Activated CD4-positive, alpha-beta T cell treated with anti-CD3 and anti-CD28 coated beads, Interleukin-2, Interleukin-4, amounts not matched to agents 100 ng/mL and 50 ng/mL, durations not matched to agents 16 hours and 8 hours (primary cell): ENCODE measurements at regions not wholly inside any gene's neighbourhood (a gene's known extent, or its start where the extent isn't known, plus 50 kb on each side); places are given as distances from the start of the nearest gene placed in this dataset.
"Not testable (repeated sequence)": the region's sequence is repeated elsewhere in the genome, so short reads cannot be mapped to it uniquely, and the experiment has no call there.

Experiments
- DNase-seq: peaks from one replicate; pipeline ENCODE4 v3.0.0-alpha.2; 2020; ENCODE audit warnings: low spot score

GRCh38 chr10:78416031-78417011 lies 382.7 kb downstream of the RPS24 start:
- DNase-seq = no peak

DNA sequence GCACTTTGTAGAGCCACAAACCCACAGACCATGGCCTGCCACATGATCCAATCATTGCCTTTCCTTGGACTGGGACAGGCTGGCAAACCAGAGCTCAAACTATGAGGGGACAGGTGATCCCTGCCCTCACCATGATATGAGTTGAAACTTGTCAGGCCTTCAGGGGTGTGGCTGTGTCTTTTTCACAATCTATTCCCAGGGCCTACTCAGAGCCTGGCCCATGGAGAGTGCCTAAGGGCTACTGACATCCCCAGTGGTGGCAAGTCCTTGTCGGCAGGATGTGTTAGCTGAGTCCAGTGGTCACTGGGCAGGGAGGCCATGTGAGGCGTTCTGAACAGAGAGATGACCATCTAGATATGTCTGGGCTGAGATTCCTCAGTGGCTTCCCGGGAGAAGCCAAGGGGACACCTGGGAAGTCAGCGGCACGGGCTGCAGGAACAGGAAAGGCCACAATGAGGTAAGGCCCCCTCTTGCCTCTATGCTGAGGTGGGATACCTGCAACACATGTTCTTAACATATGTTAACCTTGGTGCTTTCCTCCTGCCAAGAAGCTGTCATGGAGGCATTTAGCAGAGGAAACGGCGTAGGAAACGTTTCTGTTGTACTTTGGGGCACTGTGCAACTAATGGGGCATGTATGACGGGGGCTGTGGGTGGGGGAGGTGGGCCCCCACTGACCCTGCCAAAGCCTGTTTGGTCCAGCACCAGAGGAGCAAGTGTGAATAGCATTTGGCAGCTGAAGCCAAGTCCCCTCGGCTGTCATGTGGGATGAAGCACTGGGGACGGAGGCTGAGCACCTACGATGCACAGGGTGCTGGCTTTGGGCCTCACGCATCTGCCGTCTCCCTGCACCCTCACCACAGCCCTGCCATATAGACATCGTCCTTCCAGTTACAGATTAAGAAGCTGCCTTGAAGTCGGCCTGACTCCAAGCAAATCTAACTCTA lies 384.0 kb downstream of the RPS24 start:
- no peak for DNase-seq

DNA sequence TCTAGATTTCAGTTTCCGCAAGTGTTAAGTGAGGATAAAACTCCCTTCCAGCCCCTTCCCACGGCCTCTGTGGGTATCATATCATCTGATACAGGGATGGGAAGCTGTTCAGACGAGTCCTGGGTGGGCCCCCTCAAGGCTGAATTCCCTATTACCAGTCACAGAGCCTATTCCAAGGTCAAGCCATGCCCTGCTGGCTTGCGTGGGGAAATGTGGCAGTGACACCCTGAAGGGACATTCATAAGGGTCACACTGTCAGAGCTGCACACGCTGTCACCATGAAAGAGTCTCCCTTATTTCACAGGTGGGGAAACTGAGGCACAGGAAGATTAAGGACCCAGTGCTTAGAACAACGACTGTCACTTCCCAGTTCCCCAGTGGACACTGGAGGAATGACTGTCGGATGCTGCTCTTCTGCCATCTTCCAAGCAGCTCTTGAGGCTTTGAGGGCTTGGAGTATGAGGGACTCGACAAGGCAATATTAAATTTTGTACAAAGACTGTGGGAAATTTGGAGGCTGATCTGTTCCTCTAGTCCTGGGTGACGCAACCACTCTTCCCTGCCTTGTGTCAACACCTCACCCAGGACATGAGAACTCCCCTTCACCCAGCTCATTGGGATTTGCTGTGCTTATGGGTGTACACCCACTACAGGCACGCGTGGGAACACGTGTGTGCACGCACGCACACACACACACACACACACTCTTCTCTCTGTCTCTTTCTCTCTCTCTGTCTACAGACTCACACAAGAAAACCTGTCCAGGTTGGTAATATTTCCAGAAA lies 386.0 kb downstream of the RPS24 start:
- no peak for DNase-seq

DNA sequence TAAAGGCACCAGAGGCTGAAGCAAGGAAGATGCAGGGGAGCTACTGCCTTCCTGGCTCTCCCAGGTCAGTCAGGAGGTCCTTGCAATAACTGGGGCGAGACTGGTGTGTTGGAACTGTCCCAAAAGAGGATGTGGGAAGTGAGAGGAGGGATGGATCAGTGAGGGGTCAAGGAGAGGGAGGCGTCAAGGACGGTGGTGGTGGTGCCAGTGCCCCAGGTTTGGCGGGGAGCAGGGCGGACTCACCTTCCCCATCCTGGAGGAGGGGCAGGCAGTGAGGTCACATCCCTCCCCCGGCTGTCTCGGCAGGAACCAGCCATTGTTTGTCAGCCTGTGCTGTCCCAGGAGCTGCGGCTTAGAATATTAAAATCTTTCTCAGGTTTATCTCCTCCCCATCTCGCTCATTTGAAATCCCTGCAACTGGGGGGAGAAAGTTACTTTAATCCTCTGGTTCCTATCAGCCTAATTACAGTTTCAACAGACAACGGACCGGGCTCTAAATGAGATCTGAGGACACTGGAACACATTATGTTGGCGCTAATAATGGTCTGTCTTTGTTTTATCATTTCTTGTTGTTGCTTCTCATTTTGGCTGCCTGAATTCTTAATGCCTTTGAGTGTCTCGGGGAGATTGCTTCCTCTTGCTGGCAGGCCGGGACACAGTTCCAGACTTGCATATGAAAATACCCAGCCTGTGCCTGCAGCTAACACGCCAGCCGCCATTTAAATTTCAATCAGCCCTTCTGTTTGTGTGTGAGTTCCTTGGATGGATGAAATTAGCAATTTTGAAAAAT lies 387.5 kb downstream of the RPS24 start:
- DNase-seq = no peak

DNA sequence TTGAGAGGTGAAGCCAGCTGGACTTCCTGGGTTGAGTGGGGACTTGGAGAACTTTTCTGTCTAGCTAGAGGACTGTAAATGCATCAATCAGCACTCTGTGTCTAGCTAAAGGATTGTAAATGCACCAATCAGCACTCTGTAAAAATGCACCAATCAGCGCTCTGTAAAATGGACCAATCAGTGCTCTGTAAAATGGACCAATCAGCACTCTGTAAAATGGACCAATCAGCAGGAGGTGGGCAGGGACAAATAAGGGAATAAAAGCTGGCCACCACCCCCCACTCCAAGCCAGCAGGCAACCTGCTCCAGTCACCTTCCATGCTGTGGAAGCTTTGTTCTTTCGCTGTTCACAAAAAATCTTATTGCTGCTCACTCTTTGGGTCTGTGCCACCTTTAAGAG lies 390.4 kb downstream of the RPS24 start:
- not testable (repeated sequence) for DNase-seq

DNA sequence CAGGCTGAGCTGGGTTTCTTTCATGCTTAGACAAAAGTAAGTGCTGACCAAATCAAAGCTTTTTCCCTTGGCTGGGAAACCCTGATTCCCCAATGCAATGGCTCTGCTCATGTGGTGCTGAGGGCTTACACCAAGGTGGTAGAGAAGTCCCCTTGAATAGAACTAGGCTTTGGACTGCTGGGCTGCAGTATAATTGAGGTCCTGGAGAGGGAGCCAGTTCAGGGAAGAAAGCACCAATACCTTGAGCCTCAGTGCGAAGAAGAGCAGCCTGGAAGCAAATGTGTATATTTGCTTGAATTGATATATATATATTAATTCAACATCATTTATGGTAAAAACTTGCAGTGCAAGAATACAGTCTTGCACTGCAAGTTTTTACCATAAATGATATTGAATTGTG lies 391.1 kb downstream of the RPS24 start:
- DNase-seq = no peak

GRCh38 chr10:78426181-78426580 lies 392.5 kb downstream of the RPS24 start:
- DNase-seq = no peak

DNA sequence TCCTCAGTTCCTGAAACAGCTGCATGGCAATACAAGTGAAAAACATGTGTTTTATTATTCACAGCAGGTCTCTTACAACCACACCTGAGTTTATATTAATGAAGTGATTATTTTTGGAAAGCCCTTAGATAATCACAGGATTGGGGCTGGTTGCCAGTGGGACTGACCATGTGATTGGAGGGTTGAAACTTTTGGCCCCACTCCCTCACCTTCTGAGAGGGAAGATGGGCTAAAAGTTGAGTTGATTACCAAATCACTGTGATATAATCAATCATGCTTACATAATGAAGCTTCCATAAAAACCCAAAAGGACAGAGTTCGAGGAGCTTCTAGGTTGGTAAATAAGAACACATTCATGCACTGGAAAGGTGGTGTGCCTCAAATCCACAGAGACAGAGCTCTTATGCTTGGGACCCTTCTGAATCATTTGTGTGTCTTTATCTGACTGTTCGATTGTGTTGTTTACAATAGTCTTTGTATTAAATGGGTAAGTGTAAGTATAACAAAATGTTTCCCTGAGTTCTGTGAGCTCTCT lies 393.9 kb downstream of the RPS24 start:
- no peak for DNase-seq

DNA sequence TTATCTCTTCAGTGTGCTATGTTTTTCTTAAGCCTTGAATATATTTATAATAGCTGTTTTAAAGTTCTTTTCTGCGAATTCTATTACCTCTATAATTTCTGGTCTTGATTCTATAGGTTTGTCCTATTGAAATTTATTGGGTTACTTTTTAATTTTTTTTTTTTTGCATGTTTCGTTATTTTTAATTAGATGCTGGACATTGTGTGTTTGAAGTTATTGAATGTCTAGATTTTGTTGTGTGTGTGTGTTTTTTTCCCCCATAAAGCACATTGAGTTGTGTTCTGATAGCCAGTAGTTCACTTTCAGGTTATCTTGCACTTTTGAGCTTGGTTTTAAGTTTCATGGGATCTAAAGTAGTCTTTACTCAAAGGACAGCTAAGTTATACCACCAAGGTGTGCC lies 394.9 kb downstream of the RPS24 start:
- DNase-seq = no peak

GRCh38 chr10:78429984-78430383 lies 396.3 kb downstream of the RPS24 start:
- DNase-seq = no peak

DNA sequence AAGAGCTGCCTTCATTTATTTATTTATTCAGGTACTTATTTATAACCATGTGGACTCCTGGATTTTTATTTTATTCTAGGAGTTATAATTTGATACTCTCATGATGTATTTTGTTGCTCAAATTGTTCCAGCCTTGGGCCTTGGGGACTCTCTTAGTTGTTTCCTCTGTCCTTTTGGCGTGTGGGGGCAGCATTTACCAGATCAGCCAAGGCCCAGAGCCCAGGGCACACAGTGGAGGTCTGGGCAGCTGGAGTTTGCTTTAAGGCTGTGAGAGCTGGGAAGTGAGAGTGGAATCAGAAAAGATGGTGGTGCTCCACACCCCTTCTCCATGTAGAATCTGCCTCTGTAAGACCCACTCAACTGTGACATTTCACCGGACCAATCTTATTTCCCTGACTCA lies 398.9 kb downstream of the RPS24 start:
- DNase-seq = no peak

DNA sequence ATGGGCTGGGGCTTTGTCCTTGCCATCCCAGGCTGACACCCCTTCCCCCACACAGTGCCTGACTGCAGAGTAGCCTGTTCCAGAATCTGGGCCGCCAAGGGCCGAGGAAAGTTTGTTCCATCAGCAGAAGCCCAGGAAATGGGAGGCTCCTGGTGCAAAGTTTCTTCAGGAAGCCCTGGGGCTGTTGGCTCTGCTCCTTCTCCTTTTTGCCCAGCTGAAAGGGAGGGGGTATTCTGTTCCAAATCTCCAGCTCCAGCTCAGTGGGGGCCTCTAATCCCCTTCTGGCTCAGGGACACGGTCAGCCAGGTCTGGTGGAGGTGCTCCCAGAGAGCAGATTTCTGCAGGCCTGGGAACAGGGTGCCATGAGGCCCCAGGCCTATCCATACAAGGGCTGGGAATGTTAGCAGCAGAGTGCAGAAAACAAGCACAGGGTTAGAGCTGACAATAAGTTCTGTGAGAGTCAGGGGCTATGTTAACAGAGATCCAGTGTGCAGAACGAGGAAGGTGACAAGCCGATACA lies 399.5 kb downstream of the RPS24 start:
- no peak for DNase-seq

GRCh38 chr10:78433766-78434535 lies 400.3 kb downstream of the RPS24 start:
- DNase-seq = no peak

DNA sequence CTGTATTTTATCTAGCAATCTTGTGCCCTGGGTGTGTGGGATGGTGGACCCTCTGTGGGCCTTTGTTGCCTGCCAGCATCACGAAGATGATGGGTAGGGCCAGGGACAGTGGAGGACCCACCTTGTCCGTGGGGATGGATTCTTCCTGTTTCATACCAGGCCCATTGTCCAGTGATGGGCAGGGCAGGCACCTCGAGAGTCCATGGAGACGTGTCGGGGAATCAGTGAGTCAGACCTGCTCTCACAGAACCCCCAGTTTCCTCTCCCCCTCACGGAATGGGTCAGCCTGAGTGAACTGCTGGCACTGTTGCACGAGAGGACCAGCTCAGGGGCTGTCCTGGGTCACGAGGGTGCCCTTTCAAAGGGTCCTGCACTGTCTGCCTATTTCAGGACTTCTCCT lies 401.2 kb downstream of the RPS24 start:
- DNase-seq = no peak

- DNase-seq = no peak
Measured at GRCh38 chr10:78435484-78436221, 402.0 kb downstream of the RPS24 start.

DNA sequence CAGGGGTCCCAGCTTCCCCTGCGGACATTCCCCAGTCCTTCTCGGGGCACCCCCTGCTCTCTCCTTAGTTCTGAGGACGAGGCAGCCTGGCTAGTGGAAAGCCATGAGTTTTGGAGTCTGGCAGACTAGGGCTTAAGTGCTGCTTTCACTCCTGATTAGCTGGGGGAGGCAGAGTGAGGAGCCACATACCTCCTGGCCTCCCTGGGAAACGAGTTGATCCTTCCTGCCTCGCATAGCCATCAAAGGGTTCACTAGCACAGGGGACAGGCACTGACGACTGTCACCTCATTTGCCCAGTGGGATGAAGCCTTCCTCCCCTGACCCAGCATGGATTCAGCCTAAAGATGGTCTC lies 402.5 kb downstream of the RPS24 start:
- no peak for DNase-seq

- no peak for DNase-seq
Measured at GRCh38 chr10:78436706-78437406, 403.2 kb downstream of the RPS24 start.

DNA sequence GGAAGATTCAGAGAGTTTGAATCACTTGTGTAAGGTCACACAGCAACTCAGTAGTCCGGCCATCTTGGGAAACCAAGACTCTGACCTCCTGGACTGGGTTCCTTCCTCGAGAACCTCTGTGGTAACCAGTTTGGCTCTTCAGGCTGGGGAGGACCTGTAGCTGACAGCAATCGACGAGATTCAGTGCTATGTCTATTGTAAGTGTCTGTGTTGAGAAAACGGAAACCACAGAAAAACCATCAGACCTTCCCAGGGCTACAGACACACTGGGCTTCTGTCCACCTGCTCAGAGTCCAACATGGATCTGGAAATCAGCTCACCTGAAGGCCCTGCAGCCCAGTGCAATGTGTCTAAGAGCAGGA lies 403.7 kb downstream of the RPS24 start:
- no peak for DNase-seq
